ENCODE measurements at regions not wholly inside any gene's neighbourhood (a gene's known extent, or its start where the extent isn't known, plus 50 kb on each side); places are given as distances from the start of the nearest gene placed in this dataset.

- TF ChIP-seq EP300 (IDR thresholded peaks at IDR 0.05; ENCODE audit: borderline replicate concordance) = no peak
- no peak for TF ChIP-seq MAX (IDR thresholded peaks at IDR 0.05)
- TF ChIP-seq NFIC (IDR thresholded peaks at IDR 0.05) = no peak
- TF ChIP-seq FOXM1 (IDR thresholded peaks at IDR 0.05; ENCODE audit: borderline replicate concordance, low read depth) = no peak
- TF ChIP-seq REST (IDR thresholded peaks at IDR 0.05; ENCODE audit: low read depth) = no peak
- TF ChIP-seq YY1 (IDR thresholded peaks at IDR 0.05; ENCODE audit: low read depth) = no peak
Measured at GRCh38 chr6:82521369-82521768, 157.8 kb downstream of the TPBG start.
